SW480 (cell line): ENCODE measurements at regions not wholly inside any gene's neighbourhood (a gene's known extent, or its start where the extent isn't known, plus 50 kb on each side); places are given as distances from the start of the nearest gene placed in this dataset.

Source experiments
- DNase-seq: peaks from one replicate; pipeline ENCODE4 v3.0.0-alpha.2; 2016; ENCODE audit warnings: low spot score

GRCh38 chr5:51449026-51449425 lies 65.8 kb downstream of the ISL1 start:
- no peak for DNase-seq

GRCh38 chr5:51452562-51452961 lies 69.3 kb downstream of the ISL1 start:
- no peak for DNase-seq

- no peak for DNase-seq
Observed at GRCh38 chr5:51465165-51465564, 81.9 kb downstream of the ISL1 start.

- DNase-seq = no peak
Observed at GRCh38 chr5:51466214-51466613, 83.0 kb downstream of the ISL1 start.

GRCh38 chr5:51468196-51468595 lies 84.9 kb downstream of the ISL1 start:
- DNase-seq = peak; percentile 3

GRCh38 chr5:51471630-51472029 lies 88.4 kb downstream of the ISL1 start:
- DNase-seq = no peak

GRCh38 chr5:51472472-51472871 lies 89.2 kb downstream of the ISL1 start:
- DNase-seq = no peak

- DNase-seq = no peak
Observed at GRCh38 chr5:51475628-51476027, 92.4 kb downstream of the ISL1 start.

GRCh38 chr5:51476431-51476830 lies 93.2 kb downstream of the ISL1 start:
- no peak for DNase-seq

GRCh38 chr5:51479840-51480239 lies 96.6 kb downstream of the ISL1 start:
- no peak for DNase-seq

GRCh38 chr5:51484326-51484725 lies 101.1 kb downstream of the ISL1 start:
- DNase-seq = no peak

GRCh38 chr5:51486158-51486557 lies 102.9 kb downstream of the ISL1 start:
- DNase-seq = no peak

GRCh38 chr5:51487952-51488351 lies 104.7 kb downstream of the ISL1 start:
- peak; percentile 9 for DNase-seq

GRCh38 chr5:51488803-51489642 lies 105.8 kb downstream of the ISL1 start:
- DNase-seq = no peak

GRCh38 chr5:51494821-51495220 lies 111.6 kb downstream of the ISL1 start:
- no peak for DNase-seq

GRCh38 chr5:51495672-51496071 lies 112.4 kb downstream of the ISL1 start:
- no peak for DNase-seq

GRCh38 chr5:51517838-51518237 lies 134.6 kb downstream of the ISL1 start:
- no peak for DNase-seq

GRCh38 chr5:51518607-51519006 lies 135.4 kb downstream of the ISL1 start:
- DNase-seq = no peak

GRCh38 chr5:51521583-51521982 lies 138.3 kb downstream of the ISL1 start:
- DNase-seq = no peak

- no peak for DNase-seq
Observed at GRCh38 chr5:51539232-51539631, 156.0 kb downstream of the ISL1 start.

GRCh38 chr5:51544031-51544785 lies 161.0 kb downstream of the ISL1 start:
- DNase-seq = peak; percentile 4

GRCh38 chr5:51556833-51557232 lies 173.6 kb downstream of the ISL1 start:
- no peak for DNase-seq

- no peak for DNase-seq
Observed at GRCh38 chr5:51558682-51559081, 175.4 kb downstream of the ISL1 start.
